ENCODE measurements at regions not wholly inside any gene's neighbourhood (a gene's known extent, or its start where the extent isn't known, plus 50 kb on each side); places are given as distances from the start of the nearest gene placed in this dataset.
"Not testable (repeated sequence)": the region's sequence is repeated elsewhere in the genome, so short reads cannot be mapped to it uniquely, and the experiment has no call there.

DNA sequence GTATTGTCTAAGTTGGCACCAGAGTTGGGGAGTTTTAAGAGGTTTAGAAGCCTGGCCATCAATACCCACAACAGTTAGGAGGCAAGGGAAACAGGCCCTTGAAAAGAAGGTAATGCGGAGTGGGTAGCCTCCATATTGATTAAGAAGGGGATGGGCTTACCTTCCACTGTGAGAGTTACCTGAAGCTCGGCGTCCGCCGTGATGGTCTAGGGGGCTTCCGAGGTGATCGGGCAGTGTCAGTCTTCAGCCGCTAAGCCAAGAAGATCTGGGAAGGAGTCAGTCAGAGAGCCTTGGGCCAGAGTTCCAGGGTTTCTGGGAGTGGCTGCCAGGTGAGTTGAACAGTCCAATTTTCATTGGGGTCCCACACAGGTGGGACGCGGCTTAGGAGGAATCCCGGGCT lies 1085.8 kb downstream of the PCDH9 start:
- H2AFZ ChIP-seq (replicated peaks; ENCODE audit: low read length, poor library complexity); H3K56ac ChIP-seq (ENCODE audit: extremely low read depth, insufficient read depth, low read length); H3K36me3 ChIP-seq (ENCODE audit: control insufficient read depth, insufficient read depth, low read length); H3K9me3 ChIP-seq (ENCODE audit: control insufficient read depth, insufficient read depth, low read length); H3K9ac ChIP-seq (ENCODE audit: low read depth, low read length); H3K79me1 ChIP-seq (ENCODE audit: low read depth in 1 of 2, low read length in 2 of 2); DNase-seq; intact Hi-C loops (cut with micrococcal nuclease); H3K9me1 ChIP-seq (ENCODE audit: insufficient read depth, low read length); H3K14ac ChIP-seq (replicated peaks; ENCODE audit: low read depth, low read length); H3K27me3 ChIP-seq (ENCODE audit: control insufficient read depth, insufficient read depth, low read length); H2AK9ac ChIP-seq (replicated peaks; ENCODE audit: low read depth, low read length, poor library complexity); H2AK5ac ChIP-seq (ENCODE audit: low read depth, low read length); H2BK120ac ChIP-seq (ENCODE audit: low read depth, low read length); H3K23ac ChIP-seq (ENCODE audit: low read depth, low read length); H3K4me2 ChIP-seq (ENCODE audit: low read depth, low read length); H4K20me1 ChIP-seq (ENCODE audit: insufficient read depth, low read length); H2BK15ac ChIP-seq (ENCODE audit: low read depth, low read length); H3K18ac ChIP-seq (ENCODE audit: low read depth, low read length); H4K91ac ChIP-seq (ENCODE audit: insufficient read depth, low read depth, low read length); H4K5ac ChIP-seq (ENCODE audit: low read depth, low read length); dilution Hi-C loops (cut with HindIII; ENCODE audit: low sequenced_read_pairs, unreplicated experiment); H3K27ac ChIP-seq (ENCODE audit: insufficient read depth, low read length); H3K4ac ChIP-seq (ENCODE audit: low read depth, low read length); CTCF ChIA-PET; H2BK20ac ChIP-seq (ENCODE audit: low read depth, low read length); H3K4me1 ChIP-seq (ENCODE audit: control insufficient read depth, insufficient read depth, low read length); ATAC-seq (ENCODE audit: low read depth); in situ Hi-C loops (cut with MboI; ENCODE audit: low sequenced_read_pairs); BruUV-seq (replicated peaks); H2BK5ac ChIP-seq (ENCODE audit: low read depth, low read length, poor library complexity, severe bottlenecking); H3K4me3 ChIP-seq (ENCODE audit: insufficient read depth, low read depth, low read length); H4K8ac ChIP-seq (ENCODE audit: low read depth in 2 of 2, low read length in 2 of 2); POLR2A ChIA-PET (ENCODE audit: unreplicated experiment): not testable (repeated sequence)
- WGBS, 2 experiments (ENCODE audit: extremely low coverage in 2 of 2, insufficient read length in 1 of 2) = 98% methylated on average over 6 of the region's 11 CpGs; no CpG with 5 or more reads in 1 of the 2 experiments
